Sciatic nerve (tissue), 2 donors: ENCODE measurements at regions not wholly inside any gene's neighbourhood (a gene's known extent, or its start where the extent isn't known, plus 50 kb on each side); places are given as distances from the start of the nearest gene placed in this dataset.
A peak's percentile ranks its signal among the peaks of the same experiment; 100 is the strongest.

Experiments
- ATAC-seq: fragments of 200-7000 bp; cut with Tn5 transposase; one replicate; pipeline ENCODE4 v1.9.1; 2020; ENCODE audit warnings: mild to moderate bottlenecking, moderate library complexity
- DNase-seq: peaks from one replicate; pipeline ENCODE4 v3.0.0-alpha.2; 2020; ENCODE audit warnings: low spot score
- intact Hi-C: fragments of 100-400 bp; cut with DNase I; formaldehyde crosslinking; loops from one replicate; pipeline ENCODE4 v1.14.2; 2022
- donor health status: DM: no; HTN: no; CAD: no.
- donor health status: DM: no; HTN: no; CAD: no.

GRCh38 chr21:28263974-28264373, 728.7 kb downstream of the LTN1 start:
- no peak for ATAC-seq
- intact Hi-C loops = no loop called here
- no peak for DNase-seq

- DNase-seq = no peak
- intact Hi-C loops = no loop called here
- ATAC-seq = peak; percentile 67
These were observed 731.4 kb downstream of the LTN1 start for GRCh38 chr21:28261298-28261697.

GRCh38 chr21:28257276-28257675, 735.4 kb downstream of the LTN1 start:
- ATAC-seq = peak; percentile 56
- DNase-seq = no peak
- intact Hi-C loops = no loop called here

GRCh38 chr21:28256837-28257236, 735.8 kb downstream of the LTN1 start:
- no peak for DNase-seq
- intact Hi-C loops = no loop called here
- ATAC-seq = peak; percentile 13

GRCh38 chr21:28256420-28256831, 736.3 kb downstream of the LTN1 start:
- intact Hi-C loops = no loop called here
- peak; percentile 15 for ATAC-seq
- DNase-seq = no peak

GRCh38 chr21:28253961-28254360, 738.7 kb downstream of the LTN1 start:
- ATAC-seq (no peak), DNase-seq (no peak)
- intact Hi-C loops = no loop called here

- intact Hi-C loops = no loop called here
- DNase-seq = no peak
- no peak for ATAC-seq
These were observed 739.3 kb downstream of the LTN1 start for GRCh38 chr21:28253338-28253737.

GRCh38 chr21:28252928-28253327, 739.7 kb downstream of the LTN1 start:
- DNase-seq (no peak), ATAC-seq (no peak)
- intact Hi-C loops = no loop called here

- ATAC-seq = no peak
- intact Hi-C loops = no loop called here
- DNase-seq = no peak
These were observed 741.7 kb downstream of the LTN1 start for GRCh38 chr21:28250946-28251345.

- ATAC-seq (no peak), DNase-seq (no peak)
- intact Hi-C loops = no loop called here
These were observed 745.1 kb downstream of the LTN1 start for GRCh38 chr21:28247454-28248020.

- intact Hi-C loops = no loop called here
- ATAC-seq (no peak), DNase-seq (no peak)
These were observed 752.1 kb downstream of the LTN1 start for GRCh38 chr21:28240586-28240985.

GRCh38 chr21:28239340-28239739, 753.3 kb downstream of the LTN1 start:
- intact Hi-C loops = no loop called here
- DNase-seq = no peak
- ATAC-seq = peak; percentile 49

- no peak for DNase-seq
- peak; percentile 64 for ATAC-seq
- intact Hi-C loops = no loop called here
These were observed 755.0 kb downstream of the LTN1 start for GRCh38 chr21:28237661-28238060.

GRCh38 chr21:28235169-28235895, 757.3 kb downstream of the LTN1 start:
- intact Hi-C loops = no loop called here
- peak; percentile 50 for ATAC-seq
- DNase-seq = no peak

- no peak for ATAC-seq
- intact Hi-C loops = no loop called here
- no peak for DNase-seq
These were observed 758.4 kb downstream of the LTN1 start for GRCh38 chr21:28234326-28234725.

GRCh38 chr21:28233536-28234220, 759.0 kb downstream of the LTN1 start:
- intact Hi-C loops = no loop called here
- DNase-seq (no peak), ATAC-seq (no peak)

GRCh38 chr21:28230559-28230958, 762.1 kb downstream of the LTN1 start:
- ATAC-seq (no peak), DNase-seq (no peak)
- intact Hi-C loops = no loop called here

GRCh38 chr21:28229814-28230213, 762.9 kb downstream of the LTN1 start:
- ATAC-seq (no peak), DNase-seq (no peak)
- intact Hi-C loops = no loop called here

GRCh38 chr21:28228636-28228995, 764.1 kb downstream of the LTN1 start:
- DNase-seq (no peak), ATAC-seq (no peak)
- intact Hi-C loops = no loop called here

- intact Hi-C loops = no loop called here
- ATAC-seq = peak; percentile 50
- DNase-seq = no peak
These were observed 764.6 kb downstream of the LTN1 start for GRCh38 chr21:28227881-28228635.
